ENCODE measurements at regions not wholly inside any gene's neighbourhood (a gene's known extent, or its start where the extent isn't known, plus 50 kb on each side); places are given as distances from the start of the nearest gene placed in this dataset.

DNA sequence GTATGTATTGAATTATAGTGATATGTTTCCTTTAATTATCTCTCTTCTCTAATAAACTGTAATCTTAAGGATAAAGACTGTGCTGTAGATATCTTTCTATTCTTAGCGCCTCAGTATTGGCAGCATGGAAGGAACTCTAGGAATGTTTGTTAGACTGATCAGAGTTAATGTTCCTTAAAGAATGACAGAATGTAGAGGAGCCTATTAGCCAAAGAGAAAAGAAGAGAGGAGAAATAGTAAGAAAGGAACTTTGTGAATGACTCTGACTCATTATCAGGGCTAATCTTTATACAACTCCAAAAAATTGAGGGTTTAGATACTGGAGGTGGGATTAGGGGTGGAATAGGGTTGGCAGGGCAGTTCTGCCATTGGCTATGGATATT, 59.0 kb upstream of the NUDT12 start:
- no peaks in the 10 kb centered on the region for H3K4me1 ChIP-seq
- H4K20me1 ChIP-seq, result no peaks in the 10 kb centered on the region
- H3K9me3 ChIP-seq (replicated peaks in 1 of 11), result no peaks in the 10 kb centered on the region
- no peak for TF ChIP-seq Cebpa-rat (IDR thresholded peaks at IDR 0.05)
- no peak overlapping the region for H3K27ac ChIP-seq
- no peaks in the 10 kb centered on the region for H3K36me3 ChIP-seq
- no peak overlapping the region for H3K4me3 ChIP-seq
- H3K27me3 ChIP-seq, result no peaks in the 10 kb centered on the region
- no peak overlapping the region for H3K4me2 ChIP-seq
- no peak overlapping the region for H3K9ac ChIP-seq

DNA sequence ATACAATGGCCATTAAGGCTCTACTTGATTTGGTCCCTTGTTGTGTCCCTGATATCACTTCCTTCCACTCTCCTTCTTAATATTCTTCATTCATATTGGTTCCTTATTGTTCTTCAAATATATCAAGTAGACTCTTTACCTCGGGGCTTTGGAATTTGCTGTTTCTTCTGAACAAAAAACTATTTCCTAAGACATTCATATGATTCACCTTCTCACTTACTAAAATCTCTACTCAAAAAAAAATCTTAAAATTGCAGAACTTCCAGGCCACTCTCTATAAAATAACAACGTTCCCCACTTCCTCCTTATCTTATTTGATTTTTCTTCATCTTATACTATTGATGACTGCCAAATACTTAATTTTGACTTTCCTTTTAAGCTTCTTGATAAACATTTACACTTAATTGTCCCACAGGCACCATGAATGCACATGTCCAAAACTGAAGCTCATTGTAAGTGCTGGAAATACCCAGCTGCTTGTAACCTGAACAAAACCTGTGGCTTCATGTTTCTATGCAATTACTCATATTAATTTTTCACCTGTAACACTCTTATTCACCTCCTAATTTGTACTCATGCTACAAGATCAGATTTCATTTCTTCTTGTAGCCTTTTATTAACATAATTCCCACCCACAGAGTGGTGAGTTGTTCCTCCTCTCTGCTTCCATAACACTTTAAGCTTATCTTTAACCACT, 58.4 kb upstream of the NUDT12 start:
- no peaks in the 10 kb centered on the region for H3K27me3 ChIP-seq
- no peak overlapping the region for H3K27ac ChIP-seq
- no peak overlapping the region for H3K4me3 ChIP-seq
- H3K4me2 ChIP-seq, result no peak overlapping the region
- no peaks in the 10 kb centered on the region for H3K4me1 ChIP-seq
- no peak for TF ChIP-seq Cebpa-rat (IDR thresholded peaks at IDR 0.05)
- H3K9me3 ChIP-seq (replicated peaks in 1 of 11), result no peaks in the 10 kb centered on the region
- no peak overlapping the region for H3K9ac ChIP-seq
- no peaks in the 10 kb centered on the region for H4K20me1 ChIP-seq
- no peaks in the 10 kb centered on the region for H3K36me3 ChIP-seq

DNA sequence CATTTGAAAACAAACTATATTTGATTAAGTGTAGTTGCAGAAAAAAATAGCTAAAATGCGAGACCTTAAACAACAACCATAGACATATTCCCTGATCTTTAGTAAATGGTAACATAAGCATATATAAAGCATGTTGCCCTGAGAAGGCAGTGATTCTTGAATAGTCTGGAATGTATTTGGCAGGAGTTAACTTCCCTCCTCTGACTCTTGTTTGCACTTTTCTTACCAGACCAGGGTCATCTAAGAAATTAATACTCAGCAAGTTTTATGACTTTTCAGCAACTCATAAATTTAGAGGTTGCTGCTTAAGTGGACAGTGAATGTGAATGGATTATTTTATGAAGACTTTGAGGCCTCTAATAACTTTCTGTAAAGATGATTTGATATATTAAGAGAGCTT, 55.3 kb upstream of the NUDT12 start:
- Histone ChIP-seq H3K27ac (no peak overlapping the region), H3K9ac (no peak overlapping the region), H4K20me1 (no peaks in the 10 kb centered on the region), H3K9me3 (replicated peaks in 1 of 11) (no peaks in the 10 kb centered on the region), H3K27me3 (no peaks in the 10 kb centered on the region), H3K4me3 (no peak overlapping the region), H3K4me1 (no peaks in the 10 kb centered on the region), H3K36me3 (no peaks in the 10 kb centered on the region), H3K4me2 (no peak overlapping the region)
- TF ChIP-seq Cebpa-rat (IDR thresholded peaks at IDR 0.05), result no peak

DNA sequence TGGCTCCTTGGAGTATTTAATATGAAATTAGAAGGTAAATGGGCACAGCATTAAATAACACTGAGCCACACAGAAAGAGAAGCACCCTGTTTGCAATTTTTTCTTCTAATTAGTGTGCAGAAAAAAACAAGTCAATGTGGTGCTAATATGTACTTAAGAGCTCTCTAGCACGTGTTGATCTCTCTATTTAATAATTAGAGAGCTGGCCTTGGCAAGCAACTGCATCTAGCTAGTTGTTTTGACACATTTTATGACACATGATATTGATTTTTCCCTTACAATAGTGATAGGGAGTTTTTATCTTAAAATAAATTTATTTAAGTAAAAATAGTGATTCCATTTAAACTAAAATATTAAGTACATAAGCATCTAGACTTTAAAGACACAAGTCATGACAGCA, 54.5 kb upstream of the NUDT12 start:
- Histone ChIP-seq H4K20me1 (no peaks in the 10 kb centered on the region), H3K4me1 (no peaks in the 10 kb centered on the region), H3K27ac (no peak overlapping the region), H3K27me3 (no peaks in the 10 kb centered on the region), H3K36me3 (no peaks in the 10 kb centered on the region), H3K4me2 (no peak overlapping the region), H3K4me3 (no peak overlapping the region), H3K9me3 (replicated peaks in 1 of 11) (no peaks in the 10 kb centered on the region), H3K9ac (no peak overlapping the region)
- no peak for TF ChIP-seq Cebpa-rat (IDR thresholded peaks at IDR 0.05)

DNA sequence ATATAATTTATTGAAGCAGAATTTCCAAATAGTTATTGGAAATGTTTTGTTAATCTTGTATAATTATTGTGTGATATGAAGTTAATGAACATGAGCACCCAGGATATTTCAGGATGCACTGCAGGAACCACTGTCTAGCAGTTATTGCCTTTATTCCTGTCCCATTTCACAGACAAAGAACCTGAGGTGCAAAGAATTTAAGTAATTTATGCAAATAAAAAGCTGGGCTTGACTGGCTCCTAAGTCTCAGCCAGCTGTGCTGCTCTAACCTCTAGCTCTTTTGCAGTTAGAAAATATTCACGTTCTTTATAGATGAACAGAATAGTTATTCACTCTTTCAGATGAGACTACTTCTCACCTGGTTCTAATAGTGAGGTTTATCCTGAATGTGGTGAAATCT, 50.0 kb upstream of the NUDT12 start:
- Histone ChIP-seq H4K20me1 (no peaks in the 10 kb centered on the region), H3K9ac (no peak overlapping the region), H3K36me3 (no peaks in the 10 kb centered on the region), H3K27me3 (no peaks in the 10 kb centered on the region), H3K9me3 (replicated peaks in 1 of 11) (no peaks in the 10 kb centered on the region), H3K27ac (no peak overlapping the region), H3K4me3 (no peak overlapping the region), H3K4me1 (no peaks in the 10 kb centered on the region), H3K4me2 (no peak overlapping the region)
- no peak for TF ChIP-seq Cebpa-rat (IDR thresholded peaks at IDR 0.05)
